Sigmoid colon (tissue), 6 donors: ENCODE measurements at regions not wholly inside any gene's neighbourhood (a gene's known extent, or its start where the extent isn't known, plus 50 kb on each side); places are given as distances from the start of the nearest gene placed in this dataset.

Source experiments
- DNase-seq: peaks from one replicate; pipeline ENCODE4 v3.0.0-alpha.2; 2019
- H3K27ac ChIP-seq, 4 donors: fragments of 200-600 bp; sonication (generic); one replicate each; pipeline ENCODE4 v1.5.1; 2016 to 2019; ENCODE audit warnings: mild to moderate bottlenecking in 1 of 4
- H3K27me3 ChIP-seq, 3 donors: fragments of 200-600 bp; sonication (generic); one replicate each; pipeline ENCODE4 v1.5.1; 2019; ENCODE audit warnings: mild to moderate bottlenecking in 1 of 3
- H3K36me3 ChIP-seq, 4 donors: fragments of 200-600 bp; sonication (generic); one replicate each; pipeline ENCODE4 v1.5.1; 2016 to 2019
- H3K4me1 ChIP-seq, 4 donors: fragments of 200-600 bp; sonication (generic); one replicate each; pipeline ENCODE4 v1.5.1; 2017 to 2019
- H3K4me3 ChIP-seq, 4 donors: fragments of 200-600 bp; sonication (generic); one replicate each; pipeline ENCODE4 v1.5.1; 2017 to 2019; ENCODE audit warnings: mild to moderate bottlenecking in 2 of 4, moderate library complexity in 1 of 4
- H3K9me3 ChIP-seq, 4 donors: fragments of 200-600 bp in 3 of 4; sonication (generic) in 3 of 4; one replicate each; pipeline versions ENCODE4 v1.5.1 to v1.6.1; 2013 to 2019
- EP300 ChIP-seq, 4 donors: sonication (generic); formaldehyde crosslinking; IDR thresholded peaks; one replicate each; pipeline ENCODE4 v1.6.1; 2017; ENCODE audit warnings: antibody characterized with exemption in 4 of 4
- POLR2A ChIP-seq, 2 donors: fragments of 450-650 bp; IDR thresholded peaks; one replicate each; pipeline ENCODE4 v1.6.1; 2016; ENCODE audit warnings: antibody characterized with exemption in 2 of 2, mild to moderate bottlenecking in 2 of 2, moderate library complexity in 2 of 2
- POLR2AphosphoS5 ChIP-seq, 4 donors: sonication (generic); formaldehyde crosslinking; IDR thresholded peaks; one replicate each; pipeline ENCODE4 v1.6.1; 2017; ENCODE audit warnings: antibody characterized with exemption in 4 of 4
- WGBS, 2 donors: extraction: QIAGEN DNeasy Blood & Tissue Kit; methylation state at CpG; one replicate each; pipeline ENCODE4 v1.1.7; 2013; 5-methylcytosine and 5-hydroxymethylcytosine counted together
- intact Hi-C: fragments of 100-400 bp; cut with DNase I; formaldehyde crosslinking; loops from one replicate; pipeline ENCODE4 v1.15.1; 2023
- TF ChIP-seq, protein P1 (sequence below), 4 experiments: fragments of 450-650 bp in 3 of 4; fragments of 200-600 bp in 1 of 4; IDR thresholded peaks; one replicate each; pipeline ENCODE4 v1.5.1; 2016 to 2019; ENCODE audit warnings: antibody characterized with exemption in 4 of 4, mild to moderate bottlenecking in 3 of 4, moderate library complexity in 2 of 4
- donor health status: healthy with polysubstance abuse.
- donor health status: healthy.

GRCh38 chr11:106463796-106464201, 386.3 kb downstream of the AASDHPPT start:
- no peak for TF ChIP-seq EP300 (IDR thresholded peaks at IDR 0.05)
- no peak for TF ChIP-seq POLR2A (IDR thresholded peaks at IDR 0.05)
- TF ChIP-seq POLR2AphosphoS5 (IDR thresholded peaks at IDR 0.05), result no peak
- TF ChIP-seq, protein P1, sequence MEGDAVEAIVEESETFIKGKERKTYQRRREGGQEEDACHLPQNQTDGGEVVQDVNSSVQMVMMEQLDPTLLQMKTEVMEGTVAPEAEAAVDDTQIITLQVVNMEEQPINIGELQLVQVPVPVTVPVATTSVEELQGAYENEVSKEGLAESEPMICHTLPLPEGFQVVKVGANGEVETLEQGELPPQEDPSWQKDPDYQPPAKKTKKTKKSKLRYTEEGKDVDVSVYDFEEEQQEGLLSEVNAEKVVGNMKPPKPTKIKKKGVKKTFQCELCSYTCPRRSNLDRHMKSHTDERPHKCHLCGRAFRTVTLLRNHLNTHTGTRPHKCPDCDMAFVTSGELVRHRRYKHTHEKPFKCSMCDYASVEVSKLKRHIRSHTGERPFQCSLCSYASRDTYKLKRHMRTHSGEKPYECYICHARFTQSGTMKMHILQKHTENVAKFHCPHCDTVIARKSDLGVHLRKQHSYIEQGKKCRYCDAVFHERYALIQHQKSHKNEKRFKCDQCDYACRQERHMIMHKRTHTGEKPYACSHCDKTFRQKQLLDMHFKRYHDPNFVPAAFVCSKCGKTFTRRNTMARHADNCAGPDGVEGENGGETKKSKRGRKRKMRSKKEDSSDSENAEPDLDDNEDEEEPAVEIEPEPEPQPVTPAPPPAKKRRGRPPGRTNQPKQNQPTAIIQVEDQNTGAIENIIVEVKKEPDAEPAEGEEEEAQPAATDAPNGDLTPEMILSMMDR (IDR thresholded peaks at IDR 0.05), result no peak
- no peaks in the 10 kb centered on the region for H3K36me3 ChIP-seq
- no peak overlapping the region for H3K4me3 ChIP-seq
- no peak overlapping the region for H3K27ac ChIP-seq
- H3K27me3 ChIP-seq, result no peaks in the 10 kb centered on the region
- intact Hi-C loops, result no loop called here
- H3K4me1 ChIP-seq, result peaks cover 0 to 11% (median 4%) of the 10 kb centered on the region in 4 donors
- no peak for DNase-seq
- H3K9me3 ChIP-seq, result no peaks in the 10 kb centered on the region
- 51 to 61% methylated on average over 4 of the region's 4 CpGs for WGBS, 2 donors

GRCh38 chr11:106464728-106465127, 387.3 kb downstream of the AASDHPPT start:
- TF ChIP-seq POLR2AphosphoS5 (IDR thresholded peaks at IDR 0.05) (no peak), POLR2A (IDR thresholded peaks at IDR 0.05) (no peak), EP300 (IDR thresholded peaks at IDR 0.05) (no peak)
- TF ChIP-seq, protein P1 (IDR thresholded peaks at IDR 0.05), result no peak
- H3K4me3 ChIP-seq, result no peak overlapping the region
- H3K27ac ChIP-seq, result no peak overlapping the region
- H3K36me3 ChIP-seq, result no peaks in the 10 kb centered on the region
- H3K4me1 ChIP-seq, result peaks cover 0 to 11% (median 4%) of the 10 kb centered on the region in 4 donors
- no peaks in the 10 kb centered on the region for H3K9me3 ChIP-seq
- intact Hi-C loops, result no loop called here
- no peaks in the 10 kb centered on the region for H3K27me3 ChIP-seq
- no peak for DNase-seq

DNA sequence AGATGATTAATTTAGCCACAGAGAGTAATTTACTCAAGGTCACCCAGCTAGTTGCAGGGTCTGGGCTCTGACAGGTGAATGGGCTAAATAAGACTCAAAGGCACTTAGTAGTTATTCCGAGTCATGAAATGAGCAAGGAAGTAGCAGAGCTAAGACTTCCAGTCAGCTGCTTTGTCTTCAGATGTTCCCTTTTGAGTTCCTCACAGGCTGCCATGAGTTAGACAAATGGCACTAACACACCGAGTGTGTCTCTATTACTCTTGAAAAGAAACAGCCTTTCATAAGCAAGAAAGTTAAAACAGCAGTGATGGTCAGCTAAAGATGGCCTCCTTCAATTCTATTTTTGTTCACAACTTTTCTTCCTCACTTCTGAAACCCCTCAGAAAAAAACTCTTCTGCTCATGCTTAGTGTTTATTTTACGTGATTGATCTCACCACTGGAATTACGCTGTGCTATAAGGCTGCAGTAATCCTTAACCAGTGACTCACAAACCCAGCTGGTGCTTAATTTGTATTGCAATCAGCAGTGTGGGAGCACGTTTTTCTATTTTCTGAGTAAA, 389.1 kb downstream of the AASDHPPT start:
- WGBS, 2 donors, result 26 to 40% methylated on average over 5 of the region's 5 CpGs
- Histone ChIP-seq H3K27me3 (no peaks in the 10 kb centered on the region), H3K27ac (no peak overlapping the region), H3K4me3 (no peak overlapping the region), H3K36me3 (no peaks in the 10 kb centered on the region), H3K4me1 (peaks cover 0 to 11% (median 4%) of the 10 kb centered on the region in 4 donors), H3K9me3 (no peaks in the 10 kb centered on the region)
- TF ChIP-seq POLR2AphosphoS5 (IDR thresholded peaks at IDR 0.05) (peak in 1 of 4 donors; percentile 15), POLR2A (IDR thresholded peaks at IDR 0.05) (no peak)
- TF ChIP-seq, protein P1 (IDR thresholded peaks at IDR 0.05), result no peak
- DNase-seq, result no peak
- intact Hi-C loops, result no loop called here

DNA sequence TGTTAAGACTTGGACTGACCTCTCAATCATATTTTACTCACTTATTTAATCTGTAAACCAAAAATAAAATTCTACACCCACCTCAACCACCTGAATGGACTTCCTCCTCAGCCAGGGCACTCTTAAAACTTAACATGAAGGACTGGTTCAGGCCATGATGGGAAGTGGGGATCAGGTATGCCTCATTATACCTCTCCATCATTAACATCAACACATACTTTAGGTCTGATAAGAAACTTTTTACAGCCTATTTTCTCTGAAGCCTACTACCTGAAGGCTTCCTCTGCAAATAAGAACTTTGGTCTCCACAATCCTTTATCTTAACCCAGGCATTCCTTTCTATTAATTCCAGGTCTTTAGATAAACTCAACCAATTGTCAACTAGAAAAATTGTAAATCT, 390.0 kb downstream of the AASDHPPT start:
- Histone ChIP-seq H3K27me3 (no peaks in the 10 kb centered on the region), H3K27ac (no peak overlapping the region), H3K9me3 (no peaks in the 10 kb centered on the region), H3K36me3 (no peaks in the 10 kb centered on the region), H3K4me3 (no peak overlapping the region), H3K4me1 (peaks cover 0 to 11% (median 4%) of the 10 kb centered on the region in 4 donors)
- DNase-seq, result no peak
- intact Hi-C loops, result no loop called here
- TF ChIP-seq POLR2A (IDR thresholded peaks at IDR 0.05), result no peak
- TF ChIP-seq EP300 (IDR thresholded peaks at IDR 0.05), result no peak
- no peak for TF ChIP-seq POLR2AphosphoS5 (IDR thresholded peaks at IDR 0.05)
- TF ChIP-seq, protein P1 (IDR thresholded peaks at IDR 0.05), result no peak

GRCh38 chr11:106468086-106468485, 390.6 kb downstream of the AASDHPPT start:
- no peak for DNase-seq
- TF ChIP-seq POLR2A (IDR thresholded peaks at IDR 0.05), result no peak
- TF ChIP-seq, protein P1 (IDR thresholded peaks at IDR 0.05), result no peak
- TF ChIP-seq EP300 (IDR thresholded peaks at IDR 0.05), result no peak
- no peak for TF ChIP-seq POLR2AphosphoS5 (IDR thresholded peaks at IDR 0.05)
- H3K4me3 ChIP-seq, result no peak overlapping the region
- intact Hi-C loops, result no loop called here
- H3K4me1 ChIP-seq, result peaks cover 0 to 11% (median 4%) of the 10 kb centered on the region in 4 donors
- no peak overlapping the region for H3K27ac ChIP-seq
- H3K9me3 ChIP-seq, result no peaks in the 10 kb centered on the region
- no peaks in the 10 kb centered on the region for H3K27me3 ChIP-seq
- H3K36me3 ChIP-seq, result no peaks in the 10 kb centered on the region
- 34 to 62% methylated on average over 3 of the region's 3 CpGs for WGBS, 2 donors
